HG03565 (cell line): ENCODE measurements at regions not wholly inside any gene's neighbourhood (a gene's known extent, or its start where the extent isn't known, plus 50 kb on each side); places are given as distances from the start of the nearest gene placed in this dataset.

Source experiments
- ATAC-seq: cut with Tn5 transposase; IDR thresholded peaks from one replicate; pipeline ENCODE4 v1.9.1; 2021; ENCODE audit warnings: mild to moderate bottlenecking, moderate library complexity; ENCODE audit not compliant: unreplicated experiment

GRCh38 chr1:163725551-163725950 is 403.8 kb downstream of the NUF2 start:
- ATAC-seq, result no peak

GRCh38 chr1:163730411-163730821 is 408.7 kb downstream of the NUF2 start:
- no peak for ATAC-seq

GRCh38 chr1:163737261-163737660 is 415.5 kb downstream of the NUF2 start:
- no peak for ATAC-seq

- no peak for ATAC-seq
These were observed 422.6 kb downstream of the NUF2 start for GRCh38 chr1:163744301-163744887.

GRCh38 chr1:163745204-163745603 is 423.4 kb downstream of the NUF2 start:
- ATAC-seq, result no peak

- no peak for ATAC-seq
These were observed 425.5 kb downstream of the NUF2 start for GRCh38 chr1:163747261-163747660.

GRCh38 chr1:163747855-163748254 is 426.1 kb downstream of the NUF2 start:
- ATAC-seq, result no peak

- no peak for ATAC-seq
These were observed 437.4 kb downstream of the NUF2 start for GRCh38 chr1:163758977-163759670.

GRCh38 chr1:163761898-163762297 is 440.1 kb downstream of the NUF2 start:
- ATAC-seq, result no peak

- ATAC-seq, result no peak
These were observed 444.6 kb downstream of the NUF2 start for GRCh38 chr1:163766257-163766918.

- no peak for ATAC-seq
These were observed 446.8 kb downstream of the NUF2 start for GRCh38 chr1:163768576-163768975.

- ATAC-seq, result no peak
These were observed 448.5 kb downstream of the NUF2 start for GRCh38 chr1:163770265-163770664.

GRCh38 chr1:163771637-163772036 is 449.9 kb downstream of the NUF2 start:
- no peak for ATAC-seq

GRCh38 chr1:163772246-163772645 is 450.5 kb downstream of the NUF2 start:
- ATAC-seq, result no peak

GRCh38 chr1:163773396-163773795 is 451.6 kb downstream of the NUF2 start:
- ATAC-seq, result no peak

GRCh38 chr1:163774401-163774945 is 452.7 kb downstream of the NUF2 start:
- ATAC-seq, result no peak

- ATAC-seq, result no peak
These were observed 453.3 kb downstream of the NUF2 start for GRCh38 chr1:163774978-163775620.

GRCh38 chr1:163777205-163777604 is 455.5 kb downstream of the NUF2 start:
- ATAC-seq, result no peak

- no peak for ATAC-seq
These were observed 459.4 kb downstream of the NUF2 start for GRCh38 chr1:163781146-163781545.

- ATAC-seq, result no peak
These were observed 464.2 kb downstream of the NUF2 start for GRCh38 chr1:163785868-163786405.

GRCh38 chr1:163789911-163790310 is 468.2 kb downstream of the NUF2 start:
- ATAC-seq, result no peak
